ENCODE measurements at regions not wholly inside any gene's neighbourhood (a gene's known extent, or its start where the extent isn't known, plus 50 kb on each side); places are given as distances from the start of the nearest gene placed in this dataset.

- H3K9me3 ChIP-seq (ENCODE audit: control insufficient read depth in 4 of 4, low read length in 3 of 4), result peaks cover 4 to 26% (median 7%) of the 10 kb centered on the region in 4 donors
- 84% methylated on average over 6 of the region's 6 CpGs for WGBS
- H3K36me3 ChIP-seq (ENCODE audit: control insufficient read depth in 4 of 4, insufficient read depth in 3 of 4, low read depth in 1 of 4, low read length in 3 of 4), result no peaks in the 10 kb centered on the region
- DNase-seq (ENCODE audit: low spot score), result no peak
- no peak overlapping the region for H3K9ac ChIP-seq (ENCODE audit: low read depth in 1 of 2, low read length in 2 of 2)
- H3K4me3 ChIP-seq (ENCODE audit: low read depth in 1 of 3, low read length in 3 of 3), result no peak overlapping the region
- H3K27ac ChIP-seq (ENCODE audit: low read depth in 1 of 2, low read length in 2 of 2), result no peak overlapping the region
- H3K27me3 ChIP-seq (ENCODE audit: control insufficient read depth in 4 of 4, insufficient read depth in 4 of 4, low read length in 3 of 4), result no peaks in the 10 kb centered on the region
- no peaks in the 10 kb centered on the region for H3K4me1 ChIP-seq (ENCODE audit: control insufficient read depth in 4 of 4, insufficient read depth in 4 of 4, low read length in 3 of 4)
- TF ChIP-seq SP1 (IDR thresholded peaks at IDR 0.05) (no peak), HNF4G (IDR thresholded peaks at IDR 0.05) (no peak), MAX (IDR thresholded peaks at IDR 0.05) (no peak), RAD21 (IDR thresholded peaks at IDR 0.05) (no peak), HNF4A (conservative IDR thresholded peaks at IDR 0.05) (no peak), GABPA (IDR thresholded peaks at IDR 0.05 in 1 of 2, conservative IDR thresholded peaks at IDR 0.05 in 1 of 2) (no peak), EGR1 (IDR thresholded peaks at IDR 0.05; ENCODE audit: low read depth in 2 of 2) (no peak), NR2F2 (IDR thresholded peaks at IDR 0.05) (no peak), ZBTB33 (IDR thresholded peaks at IDR 0.05) (no peak), YY1 (IDR thresholded peaks at IDR 0.05) (no peak), ATF3 (IDR thresholded peaks at IDR 0.05) (no peak), RXRA (IDR thresholded peaks at IDR 0.05) (no peak), JUND (IDR thresholded peaks at IDR 0.05) (no peak), TAF1 (conservative IDR thresholded peaks at IDR 0.05) (no peak), CTCF (IDR thresholded peaks at IDR 0.05; ENCODE audit: low read depth, low read length, missing input control) (no peak), FOXA2 (IDR thresholded peaks at IDR 0.05) (no peak), FOXA1 (IDR thresholded peaks at IDR 0.05) (no peak)
- TF ChIP-seq, protein P1, sequence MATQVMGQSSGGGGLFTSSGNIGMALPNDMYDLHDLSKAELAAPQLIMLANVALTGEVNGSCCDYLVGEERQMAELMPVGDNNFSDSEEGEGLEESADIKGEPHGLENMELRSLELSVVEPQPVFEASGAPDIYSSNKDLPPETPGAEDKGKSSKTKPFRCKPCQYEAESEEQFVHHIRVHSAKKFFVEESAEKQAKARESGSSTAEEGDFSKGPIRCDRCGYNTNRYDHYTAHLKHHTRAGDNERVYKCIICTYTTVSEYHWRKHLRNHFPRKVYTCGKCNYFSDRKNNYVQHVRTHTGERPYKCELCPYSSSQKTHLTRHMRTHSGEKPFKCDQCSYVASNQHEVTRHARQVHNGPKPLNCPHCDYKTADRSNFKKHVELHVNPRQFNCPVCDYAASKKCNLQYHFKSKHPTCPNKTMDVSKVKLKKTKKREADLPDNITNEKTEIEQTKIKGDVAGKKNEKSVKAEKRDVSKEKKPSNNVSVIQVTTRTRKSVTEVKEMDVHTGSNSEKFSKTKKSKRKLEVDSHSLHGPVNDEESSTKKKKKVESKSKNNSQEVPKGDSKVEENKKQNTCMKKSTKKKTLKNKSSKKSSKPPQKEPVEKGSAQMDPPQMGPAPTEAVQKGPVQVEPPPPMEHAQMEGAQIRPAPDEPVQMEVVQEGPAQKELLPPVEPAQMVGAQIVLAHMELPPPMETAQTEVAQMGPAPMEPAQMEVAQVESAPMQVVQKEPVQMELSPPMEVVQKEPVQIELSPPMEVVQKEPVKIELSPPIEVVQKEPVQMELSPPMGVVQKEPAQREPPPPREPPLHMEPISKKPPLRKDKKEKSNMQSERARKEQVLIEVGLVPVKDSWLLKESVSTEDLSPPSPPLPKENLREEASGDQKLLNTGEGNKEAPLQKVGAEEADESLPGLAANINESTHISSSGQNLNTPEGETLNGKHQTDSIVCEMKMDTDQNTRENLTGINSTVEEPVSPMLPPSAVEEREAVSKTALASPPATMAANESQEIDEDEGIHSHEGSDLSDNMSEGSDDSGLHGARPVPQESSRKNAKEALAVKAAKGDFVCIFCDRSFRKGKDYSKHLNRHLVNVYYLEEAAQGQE (IDR thresholded peaks at IDR 0.05), result no peak
Observed at GRCh38 chr13:111022886-111023285, 92.2 kb upstream of the ARHGEF7 start.

Measured in liver (tissue), 8 donors.